Fibroblast of mammary gland (primary cell): ENCODE measurements at regions not wholly inside any gene's neighbourhood (a gene's known extent, or its start where the extent isn't known, plus 50 kb on each side); places are given as distances from the start of the nearest gene placed in this dataset.

ENCODE experiments used
- DNase-seq: peaks from one replicate; pipeline ENCODE4 v3.0.0-alpha.2; 2010; ENCODE audit warnings: low read depth
- H3K4me3 ChIP-seq: 2 replicates; pipeline ENCODE4 v1.5.1; 2011; ENCODE audit warnings: low read depth, mild to moderate bottlenecking, low read length, moderate library complexity; ENCODE audit not compliant: control insufficient read depth
- TF ChIP-seq, protein P1 (sequence below): conservative IDR thresholded peaks from 2 replicates; pipeline ENCODE4 v1.5.1; 2011; ENCODE audit warnings: low read depth, low read length, inconsistent platforms; ENCODE audit not compliant: control insufficient read depth, insufficient read depth

DNA sequence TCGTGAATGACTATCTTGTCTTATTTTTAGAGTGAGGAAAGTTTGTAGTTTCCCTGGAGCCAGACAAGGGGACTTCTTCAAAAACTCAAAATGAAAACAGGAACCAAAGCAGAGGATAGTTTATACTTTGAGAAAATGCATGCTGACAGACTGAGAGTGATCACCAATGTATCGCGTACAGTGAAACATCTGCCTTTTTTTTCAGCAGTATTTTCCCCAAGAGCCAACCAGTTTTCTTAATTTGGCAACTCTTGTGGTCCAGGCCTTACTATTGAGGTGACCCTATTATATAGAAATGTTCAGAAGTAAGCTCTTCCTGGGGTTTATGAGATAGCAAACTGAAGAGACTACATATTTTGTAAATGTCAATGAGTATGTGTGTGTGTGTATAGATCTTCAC is 153.7 kb upstream of the VRK2 start:
- no peak for DNase-seq
- H3K4me3 ChIP-seq = no peak overlapping the region

GRCh38 chr2:57893347-57893746 is 153.3 kb upstream of the VRK2 start:
- no peak for DNase-seq
- TF ChIP-seq, protein P1, sequence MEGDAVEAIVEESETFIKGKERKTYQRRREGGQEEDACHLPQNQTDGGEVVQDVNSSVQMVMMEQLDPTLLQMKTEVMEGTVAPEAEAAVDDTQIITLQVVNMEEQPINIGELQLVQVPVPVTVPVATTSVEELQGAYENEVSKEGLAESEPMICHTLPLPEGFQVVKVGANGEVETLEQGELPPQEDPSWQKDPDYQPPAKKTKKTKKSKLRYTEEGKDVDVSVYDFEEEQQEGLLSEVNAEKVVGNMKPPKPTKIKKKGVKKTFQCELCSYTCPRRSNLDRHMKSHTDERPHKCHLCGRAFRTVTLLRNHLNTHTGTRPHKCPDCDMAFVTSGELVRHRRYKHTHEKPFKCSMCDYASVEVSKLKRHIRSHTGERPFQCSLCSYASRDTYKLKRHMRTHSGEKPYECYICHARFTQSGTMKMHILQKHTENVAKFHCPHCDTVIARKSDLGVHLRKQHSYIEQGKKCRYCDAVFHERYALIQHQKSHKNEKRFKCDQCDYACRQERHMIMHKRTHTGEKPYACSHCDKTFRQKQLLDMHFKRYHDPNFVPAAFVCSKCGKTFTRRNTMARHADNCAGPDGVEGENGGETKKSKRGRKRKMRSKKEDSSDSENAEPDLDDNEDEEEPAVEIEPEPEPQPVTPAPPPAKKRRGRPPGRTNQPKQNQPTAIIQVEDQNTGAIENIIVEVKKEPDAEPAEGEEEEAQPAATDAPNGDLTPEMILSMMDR = no peak

More for the DNA sequence above, 153.7 kb upstream of the VRK2 start:
- TF ChIP-seq, protein P1 = no peak

GRCh38 chr2:57893786-57894185 is 152.8 kb upstream of the VRK2 start:
- H3K4me3 ChIP-seq = no peak overlapping the region
- TF ChIP-seq, protein P1 = no peak
- DNase-seq = no peak

More at GRCh38 chr2:57893347-57893746, 153.3 kb upstream of the VRK2 start:
- no peak overlapping the region for H3K4me3 ChIP-seq

DNA sequence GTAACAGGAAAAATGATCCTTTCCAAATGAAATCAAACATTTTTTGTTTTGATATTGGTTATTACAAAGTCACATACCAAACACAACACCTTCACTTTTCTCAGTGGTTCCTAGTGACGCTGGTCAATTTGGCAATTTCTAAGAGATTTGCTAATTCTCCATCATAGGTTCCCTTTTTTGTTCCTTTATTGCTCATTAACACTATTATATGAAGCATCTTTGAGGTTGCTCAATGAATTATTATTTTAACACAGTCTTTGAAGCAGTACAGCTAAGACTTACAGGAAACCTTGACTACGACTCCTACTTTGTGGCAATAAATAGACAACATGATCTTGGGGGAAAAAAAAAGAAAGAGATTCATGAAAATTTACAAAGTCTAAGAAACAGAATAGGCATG is 152.2 kb upstream of the VRK2 start:
- TF ChIP-seq, protein P1 = no peak
- H3K4me3 ChIP-seq = no peak overlapping the region
- DNase-seq = no peak

DNA sequence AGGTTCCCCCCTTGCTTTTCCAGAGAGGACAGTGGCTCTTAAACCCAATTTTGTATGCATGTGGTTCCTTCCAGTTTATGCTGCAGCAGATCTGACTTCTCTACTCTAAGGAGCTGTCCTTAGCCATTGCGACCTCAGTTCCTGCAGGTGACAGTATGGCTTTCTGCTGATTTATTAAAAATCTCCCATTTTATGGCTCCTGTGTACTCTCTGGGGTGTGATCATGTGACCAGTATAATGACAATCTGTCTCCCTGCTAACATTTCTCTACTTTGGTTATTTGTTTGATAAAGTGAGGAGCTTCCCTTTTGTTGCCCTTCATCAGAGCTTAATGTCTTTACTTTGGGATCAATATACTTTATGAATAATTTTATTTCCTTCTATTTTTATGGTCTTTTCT is 148.7 kb upstream of the VRK2 start:
- H3K4me3 ChIP-seq = no peak overlapping the region
- no peak for DNase-seq
- TF ChIP-seq, protein P1 = no peak

- TF ChIP-seq, protein P1 = no peak
- H3K4me3 ChIP-seq = no peak overlapping the region
- DNase-seq = no peak
Measured at GRCh38 chr2:57899898-57900297, 146.7 kb upstream of the VRK2 start.

DNA sequence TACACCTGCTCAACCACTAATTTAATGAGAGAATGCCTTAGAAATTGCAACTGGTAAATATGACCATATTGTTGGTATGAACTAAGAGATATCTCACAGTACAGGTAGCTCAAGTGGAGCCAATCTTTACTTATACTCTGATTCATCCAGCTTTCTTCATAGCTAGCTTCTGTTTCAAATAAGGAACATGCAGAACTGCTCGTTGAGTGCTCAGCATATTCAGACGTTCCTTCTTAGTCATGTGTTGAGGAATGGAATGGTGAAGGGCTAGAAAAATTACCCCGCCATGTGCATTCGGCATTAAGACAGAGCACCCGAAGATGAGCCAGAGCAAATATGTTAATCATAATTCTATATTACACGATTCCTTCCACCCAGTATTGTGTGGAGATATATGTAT is 144.0 kb upstream of the VRK2 start:
- no peak for DNase-seq
- no peak overlapping the region for H3K4me3 ChIP-seq
- TF ChIP-seq, protein P1 = no peak
